ENCODE measurements at regions not wholly inside any gene's neighbourhood (a gene's known extent, or its start where the extent isn't known, plus 50 kb on each side); places are given as distances from the start of the nearest gene placed in this dataset.

DNA sequence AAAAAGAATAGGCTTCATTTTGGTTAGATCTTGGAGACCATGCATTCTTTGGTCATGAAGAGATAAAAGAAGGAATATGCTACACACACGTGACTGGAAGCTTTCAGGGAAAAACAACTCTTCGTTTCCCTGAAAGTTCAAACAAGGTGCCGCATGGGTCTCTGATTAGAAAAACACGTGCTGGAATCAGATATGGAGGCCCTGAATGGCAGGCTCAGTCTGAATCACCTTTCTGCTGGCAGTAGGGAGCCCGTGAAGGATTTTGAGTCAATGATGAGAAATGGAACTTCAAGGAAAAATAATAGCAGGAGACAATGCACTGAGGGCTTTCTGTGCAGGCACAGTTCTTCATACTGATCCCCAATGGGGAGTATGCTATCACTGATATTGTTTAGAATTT lies 99.8 kb upstream of the LRRN1 start:
- no peak for TF ChIP-seq BHLHE40 (IDR thresholded peaks at IDR 0.05; ENCODE audit: borderline replicate concordance)
- no peak for TF ChIP-seq SP1 (IDR thresholded peaks at IDR 0.05)
- TF ChIP-seq L3MBTL2 (conservative IDR thresholded peaks at IDR 0.05): no peak
- TF ChIP-seq, protein P1, sequence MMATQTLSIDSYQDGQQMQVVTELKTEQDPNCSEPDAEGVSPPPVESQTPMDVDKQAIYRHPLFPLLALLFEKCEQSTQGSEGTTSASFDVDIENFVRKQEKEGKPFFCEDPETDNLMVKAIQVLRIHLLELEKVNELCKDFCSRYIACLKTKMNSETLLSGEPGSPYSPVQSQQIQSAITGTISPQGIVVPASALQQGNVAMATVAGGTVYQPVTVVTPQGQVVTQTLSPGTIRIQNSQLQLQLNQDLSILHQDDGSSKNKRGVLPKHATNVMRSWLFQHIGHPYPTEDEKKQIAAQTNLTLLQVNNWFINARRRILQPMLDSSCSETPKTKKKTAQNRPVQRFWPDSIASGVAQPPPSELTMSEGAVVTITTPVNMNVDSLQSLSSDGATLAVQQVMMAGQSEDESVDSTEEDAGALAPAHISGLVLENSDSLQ (IDR thresholded peaks at IDR 0.05): no peak
- no peak for TF ChIP-seq ELF4 (IDR thresholded peaks at IDR 0.05)
- no peak for TF ChIP-seq NFRKB (IDR thresholded peaks at IDR 0.05)
- TF ChIP-seq HDGF (IDR thresholded peaks at IDR 0.05; ENCODE audit: borderline replicate concordance): no peak
- no peak for TF ChIP-seq FOXA1 (IDR thresholded peaks at IDR 0.05)
- no peak for TF ChIP-seq FOXK2 (IDR thresholded peaks at IDR 0.05)
- TF ChIP-seq TARDBP (IDR thresholded peaks at IDR 0.05): no peak
- no peak for TF ChIP-seq SUZ12 (IDR thresholded peaks at IDR 0.05)
- no peak for TF ChIP-seq CTBP1 (IDR thresholded peaks at IDR 0.05; ENCODE audit: borderline replicate concordance)
- TF ChIP-seq FOXM1 (IDR thresholded peaks at IDR 0.05; ENCODE audit: borderline replicate concordance): no peak
- TF ChIP-seq ZNF384 (IDR thresholded peaks at IDR 0.05): no peak
- no peak for TF ChIP-seq ARNT (IDR thresholded peaks at IDR 0.05)
- no peak for TF ChIP-seq LEF1 (IDR thresholded peaks at IDR 0.05; ENCODE audit: borderline replicate concordance)
- DNase-seq (ENCODE audit: extremely low spot score): no peak
- ChIA-PET POLR2A (no interaction called here), CTCF (no interaction called here)

DNA sequence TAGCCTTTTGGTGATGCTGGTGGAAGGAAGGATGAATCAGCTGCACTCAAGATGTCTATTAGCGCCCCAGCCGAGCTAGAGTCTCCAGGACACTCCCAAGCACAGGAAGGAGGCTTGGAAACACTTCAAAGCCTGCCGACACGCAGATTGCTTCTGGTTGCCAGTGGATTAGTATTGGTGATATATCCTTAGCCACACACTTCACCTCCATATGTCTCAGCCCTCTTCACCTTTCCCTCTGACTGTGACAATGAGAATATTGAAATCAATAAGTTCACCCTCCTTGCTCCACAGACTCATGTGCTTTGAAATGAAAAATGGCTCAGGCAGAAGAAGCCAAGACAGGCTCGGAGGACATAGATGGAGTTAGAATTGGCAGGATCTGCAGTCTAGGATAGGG lies 102.9 kb upstream of the LRRN1 start:
- TF ChIP-seq FOXM1 (IDR thresholded peaks at IDR 0.05; ENCODE audit: borderline replicate concordance) (no peak), LEF1 (IDR thresholded peaks at IDR 0.05; ENCODE audit: borderline replicate concordance) (no peak), SUZ12 (IDR thresholded peaks at IDR 0.05) (no peak), FOXA1 (IDR thresholded peaks at IDR 0.05) (no peak), HDGF (IDR thresholded peaks at IDR 0.05; ENCODE audit: borderline replicate concordance) (no peak), TARDBP (IDR thresholded peaks at IDR 0.05) (no peak)
- TF ChIP-seq, protein P1 (IDR thresholded peaks at IDR 0.05): no peak
- ChIA-PET POLR2A (no interaction called here), CTCF (no interaction called here)
- DNase-seq (ENCODE audit: extremely low spot score): no peak

DNA sequence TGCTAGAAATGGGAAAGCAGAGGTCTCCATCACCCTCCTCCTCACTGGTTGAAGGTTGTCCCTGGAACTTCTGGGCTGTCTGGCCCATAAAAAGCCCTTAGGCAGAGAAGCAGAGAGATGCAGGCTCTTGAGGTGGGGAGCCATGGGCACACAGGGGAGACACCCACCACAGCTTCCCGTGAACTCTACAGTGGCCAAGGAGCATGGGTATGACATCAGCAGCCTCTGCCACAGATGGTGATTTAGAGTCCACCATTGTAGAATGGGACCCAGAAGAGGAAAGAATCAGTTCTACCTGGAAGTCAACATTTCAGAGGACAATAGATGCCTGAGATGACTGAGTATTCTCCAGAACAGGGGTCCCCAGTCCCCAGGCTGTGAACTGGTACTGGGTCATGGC lies 105.6 kb upstream of the LRRN1 start:
- TF ChIP-seq CTBP1 (IDR thresholded peaks at IDR 0.05; ENCODE audit: borderline replicate concordance): no peak
- TF ChIP-seq L3MBTL2 (conservative IDR thresholded peaks at IDR 0.05): no peak
- TF ChIP-seq ELF4 (IDR thresholded peaks at IDR 0.05): no peak
- TF ChIP-seq FOXM1 (IDR thresholded peaks at IDR 0.05; ENCODE audit: borderline replicate concordance): no peak
- no peak for TF ChIP-seq LEF1 (IDR thresholded peaks at IDR 0.05; ENCODE audit: borderline replicate concordance)
- TF ChIP-seq, protein P1 (IDR thresholded peaks at IDR 0.05): no peak
- no peak for TF ChIP-seq HDGF (IDR thresholded peaks at IDR 0.05; ENCODE audit: borderline replicate concordance)
- no peak for TF ChIP-seq FOXK2 (IDR thresholded peaks at IDR 0.05)
- no peak for TF ChIP-seq ZNF384 (IDR thresholded peaks at IDR 0.05)
- TF ChIP-seq ARNT (IDR thresholded peaks at IDR 0.05): no peak
- TF ChIP-seq FOXA1 (IDR thresholded peaks at IDR 0.05): no peak
- TF ChIP-seq TARDBP (IDR thresholded peaks at IDR 0.05): no peak
- TF ChIP-seq SUZ12 (IDR thresholded peaks at IDR 0.05): no peak
- no peak for TF ChIP-seq SP1 (IDR thresholded peaks at IDR 0.05)
- TF ChIP-seq BHLHE40 (IDR thresholded peaks at IDR 0.05; ENCODE audit: borderline replicate concordance): no peak
- TF ChIP-seq NFRKB (IDR thresholded peaks at IDR 0.05): no peak
- no peak for DNase-seq (ENCODE audit: extremely low spot score)
- POLR2A ChIA-PET: no interaction called here
- CTCF ChIA-PET: no interaction called here

DNA sequence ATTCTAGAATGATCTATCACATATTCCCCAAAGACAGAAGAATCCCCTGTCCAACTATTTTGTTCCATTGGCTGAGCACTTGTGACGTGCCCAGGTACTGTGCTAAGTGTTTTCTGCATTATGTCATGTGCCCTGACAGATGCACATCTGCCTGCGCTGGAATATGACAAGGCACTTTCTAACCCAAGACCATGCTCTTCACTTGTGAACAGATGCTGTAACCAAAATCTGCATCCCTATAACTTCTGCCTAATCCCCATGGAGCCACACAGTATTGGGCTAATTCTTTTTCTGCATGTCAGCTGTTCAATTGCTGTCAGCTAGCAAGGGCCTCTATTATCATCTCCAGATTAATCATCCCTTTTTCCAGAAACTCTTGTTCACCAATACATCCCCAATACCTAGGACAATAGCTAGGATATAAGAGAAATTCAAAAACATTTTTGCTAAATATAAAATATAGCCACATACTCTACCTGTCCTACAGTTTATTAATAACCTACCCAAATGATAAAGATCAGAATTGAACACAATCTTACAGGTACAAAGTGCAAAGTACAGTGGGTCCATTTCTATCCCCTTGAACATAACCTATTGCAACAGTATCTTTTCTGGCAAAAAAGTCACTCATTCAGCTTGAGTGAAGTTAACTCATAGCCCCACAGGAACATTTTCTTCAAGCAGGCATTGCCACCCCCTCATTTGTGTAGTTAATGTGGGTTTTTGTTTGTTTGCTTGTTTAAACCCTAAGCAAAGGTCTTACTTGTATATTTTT lies 109.4 kb upstream of the LRRN1 start:
- DNase-seq (ENCODE audit: extremely low spot score): no peak
- ChIA-PET POLR2A (no interaction called here), CTCF (no interaction called here)
- no peak for TF ChIP-seq FOXA1 (IDR thresholded peaks at IDR 0.05)
- TF ChIP-seq CTBP1 (IDR thresholded peaks at IDR 0.05; ENCODE audit: borderline replicate concordance): no peak
- no peak for TF ChIP-seq FOXM1 (IDR thresholded peaks at IDR 0.05; ENCODE audit: borderline replicate concordance)
- TF ChIP-seq, protein P1 (IDR thresholded peaks at IDR 0.05): no peak
- TF ChIP-seq ZNF384 (IDR thresholded peaks at IDR 0.05): no peak
- no peak for TF ChIP-seq SUZ12 (IDR thresholded peaks at IDR 0.05)
- TF ChIP-seq ELF4 (IDR thresholded peaks at IDR 0.05): no peak
- no peak for TF ChIP-seq L3MBTL2 (conservative IDR thresholded peaks at IDR 0.05)
- TF ChIP-seq SP1 (IDR thresholded peaks at IDR 0.05): no peak
- TF ChIP-seq ARNT (IDR thresholded peaks at IDR 0.05): no peak
- TF ChIP-seq HDGF (IDR thresholded peaks at IDR 0.05; ENCODE audit: borderline replicate concordance): no peak
- TF ChIP-seq NFRKB (IDR thresholded peaks at IDR 0.05): no peak
- no peak for TF ChIP-seq FOXK2 (IDR thresholded peaks at IDR 0.05)

DNA sequence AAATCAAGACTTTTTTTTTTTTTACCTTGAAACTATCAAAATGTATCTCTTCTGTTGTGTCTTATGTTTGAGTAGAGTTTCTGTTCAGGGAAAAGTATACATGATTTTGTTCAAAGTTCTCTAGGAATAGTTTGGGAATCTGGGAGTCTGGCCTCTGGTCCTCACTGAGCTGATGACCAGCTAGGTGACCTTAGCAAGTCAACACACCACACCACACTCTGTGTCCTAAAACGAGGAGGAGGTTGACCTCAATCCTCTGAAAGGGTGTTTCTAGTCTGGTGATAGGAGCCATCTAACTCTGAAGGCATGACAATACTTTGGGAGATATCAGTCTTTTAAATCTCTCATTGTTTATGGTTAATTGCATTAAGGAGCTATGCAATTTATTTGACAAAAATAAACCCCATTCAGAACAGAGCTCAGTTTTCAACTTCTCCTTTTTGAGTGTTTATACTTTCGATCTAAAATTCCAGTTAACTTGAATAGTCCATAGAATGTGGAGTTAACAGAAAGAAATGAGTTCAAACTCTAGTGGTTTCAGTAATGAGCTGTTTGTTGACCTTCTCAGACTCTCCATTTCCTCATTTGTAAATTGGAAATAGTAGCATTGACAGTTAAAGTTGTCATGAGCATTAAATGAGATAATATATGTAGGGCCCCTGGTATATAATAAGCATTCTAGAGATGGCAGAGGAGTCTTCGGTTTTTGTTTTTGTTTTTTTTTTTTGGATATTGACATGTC lies 112.2 kb upstream of the LRRN1 start:
- CTCF ChIA-PET: no interaction called here
- POLR2A ChIA-PET: no interaction called here
- TF ChIP-seq L3MBTL2 (conservative IDR thresholded peaks at IDR 0.05): no peak
- TF ChIP-seq FOXA1 (IDR thresholded peaks at IDR 0.05): no peak
- TF ChIP-seq SUZ12 (IDR thresholded peaks at IDR 0.05): no peak
- TF ChIP-seq LEF1 (IDR thresholded peaks at IDR 0.05; ENCODE audit: borderline replicate concordance): no peak
- TF ChIP-seq HDGF (IDR thresholded peaks at IDR 0.05; ENCODE audit: borderline replicate concordance): no peak
- TF ChIP-seq ZNF384 (IDR thresholded peaks at IDR 0.05): no peak
- TF ChIP-seq ELF4 (IDR thresholded peaks at IDR 0.05): no peak
- TF ChIP-seq CTBP1 (IDR thresholded peaks at IDR 0.05; ENCODE audit: borderline replicate concordance): no peak
- no peak for TF ChIP-seq SP1 (IDR thresholded peaks at IDR 0.05)
- no peak for TF ChIP-seq FOXK2 (IDR thresholded peaks at IDR 0.05)
- TF ChIP-seq NFRKB (IDR thresholded peaks at IDR 0.05): no peak
- no peak for TF ChIP-seq BHLHE40 (IDR thresholded peaks at IDR 0.05; ENCODE audit: borderline replicate concordance)
- no peak for DNase-seq (ENCODE audit: extremely low spot score)
